ELR (cell line): ENCODE measurements at regions not wholly inside any gene's neighbourhood (a gene's known extent, or its start where the extent isn't known, plus 50 kb on each side); places are given as distances from the start of the nearest gene placed in this dataset.

Experiments used
- DNase-seq: peaks from one replicate; pipeline ENCODE4 v3.0.0-alpha.2; 2015; ENCODE audit warnings: low read depth

- no peak for DNase-seq
Observed at GRCh38 chr13:108528303-108528702, 101.1 kb upstream of the MYO16 start.

- DNase-seq: no peak
Observed at GRCh38 chr13:108533842-108534241, 95.6 kb upstream of the MYO16 start.

- no peak for DNase-seq
Observed at GRCh38 chr13:108534728-108535127, 94.7 kb upstream of the MYO16 start.

GRCh38 chr13:108549934-108550333, 79.5 kb upstream of the MYO16 start:
- no peak for DNase-seq

- no peak for DNase-seq
Observed at GRCh38 chr13:108551674-108552073, 77.7 kb upstream of the MYO16 start.

GRCh38 chr13:108558489-108558888, 70.9 kb upstream of the MYO16 start:
- no peak for DNase-seq

GRCh38 chr13:108560093-108560492, 69.3 kb upstream of the MYO16 start:
- no peak for DNase-seq

- no peak for DNase-seq
Observed at GRCh38 chr13:108561149-108561548, 68.3 kb upstream of the MYO16 start.

GRCh38 chr13:108566413-108567170, 62.8 kb upstream of the MYO16 start:
- no peak for DNase-seq

- no peak for DNase-seq
Observed at GRCh38 chr13:108572782-108573211, 56.6 kb upstream of the MYO16 start.

GRCh38 chr13:108573455-108573854, 56.0 kb upstream of the MYO16 start:
- DNase-seq: no peak

- DNase-seq: no peak
Observed at GRCh38 chr13:108574856-108575255, 54.6 kb upstream of the MYO16 start.

GRCh38 chr13:108575430-108575829, 54.0 kb upstream of the MYO16 start:
- no peak for DNase-seq
